ENCODE measurements at regions not wholly inside any gene's neighbourhood (a gene's known extent, or its start where the extent isn't known, plus 50 kb on each side); places are given as distances from the start of the nearest gene placed in this dataset.

DNA sequence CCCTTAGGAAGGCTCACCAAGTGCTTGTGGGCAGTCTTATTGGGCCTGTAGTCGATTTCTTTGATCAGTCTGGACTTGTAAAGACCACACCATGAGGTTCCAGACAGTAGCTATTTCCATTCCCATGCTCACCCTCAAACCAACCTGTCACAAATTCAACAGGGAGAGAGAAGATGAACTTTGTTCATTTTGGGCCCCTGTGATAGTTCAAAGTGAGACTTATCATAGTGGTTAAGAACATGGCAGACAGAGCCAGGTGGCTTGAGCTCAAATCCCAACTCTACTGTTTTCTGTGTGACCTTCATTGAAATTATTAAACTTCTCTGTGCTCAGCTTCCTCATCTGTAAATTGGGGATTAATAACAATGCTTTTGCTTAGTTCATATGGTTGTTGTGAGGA lies 53.9 kb upstream of the CTLA4 start:
- DNase-seq (ENCODE audit: insufficient read length, low spot score) (no peak), FAIRE-seq (no peak)
- TF ChIP-seq, protein P1, sequence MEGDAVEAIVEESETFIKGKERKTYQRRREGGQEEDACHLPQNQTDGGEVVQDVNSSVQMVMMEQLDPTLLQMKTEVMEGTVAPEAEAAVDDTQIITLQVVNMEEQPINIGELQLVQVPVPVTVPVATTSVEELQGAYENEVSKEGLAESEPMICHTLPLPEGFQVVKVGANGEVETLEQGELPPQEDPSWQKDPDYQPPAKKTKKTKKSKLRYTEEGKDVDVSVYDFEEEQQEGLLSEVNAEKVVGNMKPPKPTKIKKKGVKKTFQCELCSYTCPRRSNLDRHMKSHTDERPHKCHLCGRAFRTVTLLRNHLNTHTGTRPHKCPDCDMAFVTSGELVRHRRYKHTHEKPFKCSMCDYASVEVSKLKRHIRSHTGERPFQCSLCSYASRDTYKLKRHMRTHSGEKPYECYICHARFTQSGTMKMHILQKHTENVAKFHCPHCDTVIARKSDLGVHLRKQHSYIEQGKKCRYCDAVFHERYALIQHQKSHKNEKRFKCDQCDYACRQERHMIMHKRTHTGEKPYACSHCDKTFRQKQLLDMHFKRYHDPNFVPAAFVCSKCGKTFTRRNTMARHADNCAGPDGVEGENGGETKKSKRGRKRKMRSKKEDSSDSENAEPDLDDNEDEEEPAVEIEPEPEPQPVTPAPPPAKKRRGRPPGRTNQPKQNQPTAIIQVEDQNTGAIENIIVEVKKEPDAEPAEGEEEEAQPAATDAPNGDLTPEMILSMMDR (IDR thresholded peaks at IDR 0.05; ENCODE audit: insufficient read depth, missing control alignments) = no peak

DNA sequence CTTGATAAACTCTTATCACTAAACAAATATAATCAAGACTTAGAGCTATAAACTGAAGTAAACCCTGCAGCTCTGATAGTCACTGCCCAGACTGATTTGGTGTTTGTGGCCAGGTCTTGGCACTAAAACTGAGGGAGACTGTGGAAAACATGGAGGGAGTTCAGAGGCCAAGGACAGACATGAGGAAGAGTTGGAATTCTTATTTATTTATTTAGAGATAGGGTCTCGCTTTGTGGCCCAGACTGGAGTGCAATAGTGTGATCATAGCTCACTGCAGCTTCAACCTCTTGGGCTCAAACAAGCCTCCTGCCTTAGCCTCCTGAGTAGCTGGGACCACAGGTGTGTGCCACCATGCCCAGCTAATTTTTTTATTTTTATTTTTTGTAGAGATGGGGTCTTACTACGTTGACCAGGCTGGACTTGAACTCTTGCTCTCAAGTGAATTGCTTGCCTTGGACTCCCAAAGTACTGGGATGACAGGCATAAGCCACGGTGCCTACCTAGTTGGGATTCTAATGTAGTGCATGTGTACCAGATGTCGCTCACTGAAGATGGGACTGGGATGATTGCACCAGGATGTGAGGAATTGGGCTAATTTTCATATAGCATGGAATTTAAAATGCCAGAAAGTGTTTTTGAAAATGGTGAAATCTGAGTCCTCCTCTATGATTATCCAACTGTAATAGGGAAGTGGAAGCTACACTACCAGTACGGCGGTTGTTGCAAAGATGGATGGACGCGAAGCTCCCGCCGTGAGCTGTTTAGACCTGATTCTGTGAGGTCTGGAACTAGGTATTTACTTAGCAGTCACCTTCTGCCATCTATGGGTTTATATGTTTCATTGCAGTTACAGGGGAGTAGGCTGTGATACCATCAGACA lies 52.7 kb upstream of the CTLA4 start:
- DNase-seq (ENCODE audit: insufficient read length, low spot score) = peak; percentile 39
- FAIRE-seq = no peak
- TF ChIP-seq, protein P1 (IDR thresholded peaks at IDR 0.05; ENCODE audit: insufficient read depth, missing control alignments) = peak; percentile 74

DNA sequence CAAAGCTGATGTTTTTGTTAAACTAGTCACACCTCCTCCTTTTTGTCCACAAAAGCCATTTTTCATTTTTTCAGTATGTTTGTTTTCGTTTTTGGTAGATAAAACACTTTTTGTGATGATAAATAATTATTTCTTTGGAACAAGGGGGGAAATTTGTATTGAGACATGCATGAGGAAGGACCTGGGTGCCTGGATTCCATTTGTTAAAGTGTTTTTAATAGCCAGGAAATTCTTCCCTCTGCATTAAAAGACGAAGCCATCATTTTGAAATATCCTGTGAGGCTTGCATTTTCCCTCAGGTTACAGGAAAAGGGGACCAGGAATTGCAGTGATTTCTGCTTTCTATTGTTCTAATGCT lies 52.1 kb upstream of the CTLA4 start:
- DNase-seq (ENCODE audit: insufficient read length, low spot score) (no peak), FAIRE-seq (no peak)
- TF ChIP-seq, protein P1 (IDR thresholded peaks at IDR 0.05; ENCODE audit: insufficient read depth, missing control alignments) = no peak

DNA sequence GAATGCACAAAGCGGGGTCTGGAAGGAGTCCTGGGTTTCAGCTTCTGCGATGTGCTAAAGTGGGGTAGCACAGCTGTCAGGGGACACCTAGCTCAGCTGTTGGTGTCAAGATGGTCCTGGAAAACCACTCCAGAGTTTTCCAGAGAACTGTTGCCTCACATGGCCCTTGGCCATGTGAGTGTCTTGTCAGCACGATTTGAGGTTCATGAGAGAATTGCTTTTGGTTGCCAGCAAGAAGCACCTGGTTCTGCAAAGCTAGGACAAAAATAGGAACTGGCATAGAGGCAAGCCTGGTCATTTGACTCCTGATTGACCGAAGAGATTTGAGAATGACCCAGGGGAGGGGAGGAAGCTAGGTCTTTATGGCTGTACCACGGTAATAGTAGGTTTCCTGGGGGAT lies 50.4 kb upstream of the CTLA4 start:
- TF ChIP-seq, protein P1 (IDR thresholded peaks at IDR 0.05; ENCODE audit: insufficient read depth, missing control alignments) = no peak
- FAIRE-seq (no peak), DNase-seq (ENCODE audit: insufficient read length, low spot score) (no peak)

Data from D721Med (cell line).